ENCODE measurements at regions not wholly inside any gene's neighbourhood (a gene's known extent, or its start where the extent isn't known, plus 50 kb on each side); places are given as distances from the start of the nearest gene placed in this dataset.

GRCh38 chr5:38078161-38078560 lies 180.2 kb upstream of the EGFLAM start:
- TF ChIP-seq CTCF (conservative IDR thresholded peaks at IDR 0.05 in 1 of 2, IDR thresholded peaks at IDR 0.05 in 1 of 2; ENCODE audit: low read depth in 1 of 2, low read length in 2 of 2) (no peak), EZH2 (IDR thresholded peaks at IDR 0.05; ENCODE audit: low read length, missing control alignments) (no peak)
